OCI-LY7 (cell line): ENCODE measurements at regions not wholly inside any gene's neighbourhood (a gene's known extent, or its start where the extent isn't known, plus 50 kb on each side); places are given as distances from the start of the nearest gene placed in this dataset.

Experiments
- BruUV-seq: library from RNA; stranded (reverse); fragments of 400-500 nt; replicated peaks from 2 replicates; lab custom pipeline; 2021; lab: Mats Ljungman, UMichigan
- CTCF ChIA-PET: fragments of 300-600 bp; sonication (Branson Sonifier 250); formaldehyde crosslinking; loops from one replicate; lab custom pipeline; 2022; ENCODE audit warnings: antibody characterized with exemption; ENCODE audit not compliant: unreplicated experiment; lab: Charles Lee
- POLR2A ChIA-PET: fragments of 300-600 bp; sonication (Branson Sonifier 250); formaldehyde crosslinking; loops from one replicate; lab custom pipeline; 2022; ENCODE audit warnings: antibody characterized with exemption; lab: Charles Lee
- DNase-seq: peaks from one replicate; pipeline ENCODE4 v3.0.0-alpha.2; 2015; ENCODE audit warnings: low spot score
- H2AFZ ChIP-seq: fragments of 200-600 bp; sonication (generic), shearing (Covaris generic); 2 replicates; pipeline ENCODE4 v1.6.1; 2014; ENCODE audit warnings: mild to moderate bottlenecking, antibody characterized with exemption, low read length, moderate library complexity
- H3K27ac ChIP-seq: fragments of 200-600 bp; sonication (generic); 2 replicates; pipeline ENCODE4 v1.5.1; 2014; ENCODE audit warnings: mixed run types, low read depth, mild to moderate bottlenecking, moderate library complexity, low read length, inconsistent platforms; ENCODE audit not compliant: poor library complexity, severe bottlenecking
- H3K36me3 ChIP-seq: fragments of 200-600 bp; sonication (generic); 2 replicates; pipeline ENCODE4 v1.6.1; 2014; ENCODE audit warnings: mild to moderate bottlenecking, antibody characterized with exemption, low read length, moderate library complexity, mixed read lengths; ENCODE audit not compliant: insufficient read depth
- H3K4me1 ChIP-seq: fragments of 200-600 bp; sonication (generic); 2 replicates; pipeline ENCODE4 v1.5.1; 2014; ENCODE audit warnings: mild to moderate bottlenecking, low read length; ENCODE audit not compliant: insufficient read depth, poor library complexity, severe bottlenecking
- H3K4me2 ChIP-seq: fragments of 200-600 bp; sonication (generic); 2 replicates; pipeline ENCODE4 v1.6.1; 2014; ENCODE audit warnings: mild to moderate bottlenecking, low read length
- H3K4me3 ChIP-seq: fragments of 200-600 bp; sonication (generic); 2 replicates; pipeline ENCODE4 v1.5.1; 2014; ENCODE audit warnings: mild to moderate bottlenecking, low read depth, low read length; ENCODE audit not compliant: poor library complexity, severe bottlenecking
- H3K79me2 ChIP-seq: fragments of 200-600 bp; sonication (generic); 2 replicates; pipeline ENCODE4 v1.6.1; 2016; ENCODE audit warnings: low read depth, mild to moderate bottlenecking, low read length, moderate library complexity, mixed read lengths; ENCODE audit not compliant: insufficient read depth
- H3K9me2 ChIP-seq: fragments of 200-600 bp; sonication (generic); 2 replicates; pipeline ENCODE4 v1.6.1; 2016; ENCODE audit warnings: mild to moderate bottlenecking, low read length, mixed read lengths; ENCODE audit not compliant: insufficient read depth
- H3K9me3 ChIP-seq: fragments of 200-600 bp; sonication (generic); 2 replicates; pipeline ENCODE4 v1.6.1; 2014; ENCODE audit warnings: mild to moderate bottlenecking, mixed run types, low read length, mixed read lengths
- H4K20me1 ChIP-seq: fragments of 200-600 bp; sonication (generic); 2 replicates; pipeline ENCODE4 v1.6.1; 2014; ENCODE audit warnings: mild to moderate bottlenecking, antibody characterized with exemption, low read length, moderate library complexity, mixed read lengths; ENCODE audit not compliant: insufficient read depth
- EZH2phosphoT487 ChIP-seq: fragments of 200-600 bp; sonication (generic); IDR thresholded peaks from 2 replicates; pipeline ENCODE4 v1.6.1; 2018; ENCODE audit warnings: low read depth, borderline replicate concordance, mild to moderate bottlenecking, mixed run types, antibody characterized with exemption, low read length, moderate library complexity, mixed read lengths
- intact Hi-C: fragments of 100-400 bp; cut with micrococcal nuclease; formaldehyde crosslinking; loops from one replicate; pipeline ENCODE4 v1.10.0; 2022; ENCODE audit not compliant: unreplicated experiment
- TF ChIP-seq, protein P1 (sequence below): fragments of 200-600 bp; sonication (generic); conservative IDR thresholded peaks from 2 replicates; pipeline ENCODE4 v1.5.1; 2014; ENCODE audit warnings: mild to moderate bottlenecking, antibody characterized with exemption, low read length, moderate library complexity, mixed read lengths

DNA sequence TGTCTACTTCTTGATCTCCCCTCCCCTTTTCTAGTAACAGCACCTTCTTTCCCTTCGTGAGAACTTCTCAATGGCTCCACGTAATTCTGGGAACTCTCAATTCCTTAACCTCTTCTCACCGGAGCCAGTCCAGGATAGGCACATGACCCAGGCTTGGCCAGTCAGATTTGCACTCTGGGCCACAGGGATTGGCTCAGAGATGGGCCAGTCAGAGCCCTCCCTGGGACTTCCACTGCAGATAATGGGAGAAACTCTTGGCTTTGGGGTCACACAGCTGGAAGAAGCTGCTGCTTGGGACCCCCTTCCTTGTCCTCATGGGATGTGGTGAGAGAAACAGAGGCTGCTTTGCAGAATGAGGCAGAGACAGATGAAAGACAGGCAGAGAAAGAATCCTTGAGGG, 302.3 kb downstream of the PTPRU start:
- H3K36me3 ChIP-seq = no peaks in the 10 kb centered on the region
- intact Hi-C loops = no loop called here
- H3K79me2 ChIP-seq = no peaks in the 10 kb centered on the region
- no peaks in the 10 kb centered on the region for H4K20me1 ChIP-seq
- H3K4me1 ChIP-seq = no peaks in the 10 kb centered on the region
- no peak for DNase-seq
- ChIA-PET CTCF (no interaction called here), POLR2A (interaction anchor here (0.6 kb wide), 1 partner anchor 842 kb away, joined by 3 read pairs; no protein-coding TSS in a partner anchor)
- no TSS peak for BruUV-seq
- no peak overlapping the region for H2AFZ ChIP-seq
- no peak overlapping the region for H3K4me2 ChIP-seq
- no peak overlapping the region for H3K27ac ChIP-seq
- no peaks in the 10 kb centered on the region for H3K9me2 ChIP-seq
- no peak overlapping the region for H3K4me3 ChIP-seq
- TF ChIP-seq, protein P1, sequence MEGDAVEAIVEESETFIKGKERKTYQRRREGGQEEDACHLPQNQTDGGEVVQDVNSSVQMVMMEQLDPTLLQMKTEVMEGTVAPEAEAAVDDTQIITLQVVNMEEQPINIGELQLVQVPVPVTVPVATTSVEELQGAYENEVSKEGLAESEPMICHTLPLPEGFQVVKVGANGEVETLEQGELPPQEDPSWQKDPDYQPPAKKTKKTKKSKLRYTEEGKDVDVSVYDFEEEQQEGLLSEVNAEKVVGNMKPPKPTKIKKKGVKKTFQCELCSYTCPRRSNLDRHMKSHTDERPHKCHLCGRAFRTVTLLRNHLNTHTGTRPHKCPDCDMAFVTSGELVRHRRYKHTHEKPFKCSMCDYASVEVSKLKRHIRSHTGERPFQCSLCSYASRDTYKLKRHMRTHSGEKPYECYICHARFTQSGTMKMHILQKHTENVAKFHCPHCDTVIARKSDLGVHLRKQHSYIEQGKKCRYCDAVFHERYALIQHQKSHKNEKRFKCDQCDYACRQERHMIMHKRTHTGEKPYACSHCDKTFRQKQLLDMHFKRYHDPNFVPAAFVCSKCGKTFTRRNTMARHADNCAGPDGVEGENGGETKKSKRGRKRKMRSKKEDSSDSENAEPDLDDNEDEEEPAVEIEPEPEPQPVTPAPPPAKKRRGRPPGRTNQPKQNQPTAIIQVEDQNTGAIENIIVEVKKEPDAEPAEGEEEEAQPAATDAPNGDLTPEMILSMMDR = no peak
- no peak for TF ChIP-seq EZH2phosphoT487
- no peaks in the 10 kb centered on the region for H3K9me3 ChIP-seq

DNA sequence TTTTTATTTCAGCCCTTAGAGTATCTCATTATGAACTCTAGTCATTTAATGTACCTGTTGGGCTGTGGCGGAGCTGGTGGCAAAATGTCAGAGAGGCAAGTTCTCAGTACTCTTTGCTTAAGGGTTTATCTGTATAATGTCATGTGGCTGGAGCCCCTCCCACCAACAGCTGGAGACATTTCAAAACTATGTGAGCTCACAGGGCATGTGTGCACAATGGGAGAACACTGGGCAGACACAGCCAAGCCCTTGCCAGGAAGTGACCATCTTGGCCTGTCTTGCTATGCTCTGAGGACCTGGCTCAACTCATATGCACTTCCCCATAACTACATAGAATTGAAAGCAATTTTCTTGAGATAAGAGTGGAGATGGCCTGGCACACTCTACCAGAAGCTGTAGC, 296.4 kb downstream of the PTPRU start:
- no peaks in the 10 kb centered on the region for H3K36me3 ChIP-seq

DNA sequence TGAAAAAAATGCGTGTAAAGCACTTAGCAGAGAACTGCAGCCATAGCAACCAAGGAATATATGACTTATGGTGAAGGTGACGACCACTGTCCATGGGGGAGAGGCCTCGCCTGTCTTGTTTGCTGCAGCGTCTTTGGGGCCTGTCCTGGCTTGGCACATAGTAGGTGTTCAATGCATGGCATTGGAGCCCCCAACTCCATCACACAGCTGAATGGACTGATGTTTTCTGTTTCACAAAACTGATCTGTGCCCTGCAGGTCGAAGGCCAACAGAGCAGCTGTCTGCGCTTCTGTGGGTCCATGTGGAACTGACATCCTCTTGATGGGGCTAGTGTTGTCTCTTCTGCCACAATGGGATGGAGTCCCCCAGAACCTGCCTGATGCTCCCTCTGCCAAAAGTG, 296.0 kb downstream of the PTPRU start:
- TF ChIP-seq EZH2phosphoT487 = no peak
- TF ChIP-seq, protein P1 = no peak
- intact Hi-C loops = no loop called here
- no TSS peak for BruUV-seq
- Histone ChIP-seq H3K9me3 (peaks cover 12% of the 10 kb centered on the region; the same call in 1 of the 2 replicates), H2AFZ (no peak overlapping the region), H3K79me2 (no peaks in the 10 kb centered on the region), H3K27ac (no peak overlapping the region), H3K4me2 (no peak overlapping the region), H3K36me3 (no peaks in the 10 kb centered on the region), H4K20me1 (no peaks in the 10 kb centered on the region), H3K4me1 (no peaks in the 10 kb centered on the region), H3K4me3 (no peak overlapping the region), H3K9me2 (no peaks in the 10 kb centered on the region)
- no peak for DNase-seq
- ChIA-PET CTCF (no interaction called here), POLR2A (no interaction called here)

More for the DNA sequence above, 296.4 kb downstream of the PTPRU start:
- Histone ChIP-seq H4K20me1 (no peaks in the 10 kb centered on the region), H3K9me2 (no peaks in the 10 kb centered on the region), H3K4me3 (no peak overlapping the region), H3K79me2 (no peaks in the 10 kb centered on the region), H3K27ac (no peak overlapping the region), H2AFZ (no peak overlapping the region), H3K9me3 (peaks cover 12% of the 10 kb centered on the region; the same call in 1 of the 2 replicates), H3K4me1 (no peaks in the 10 kb centered on the region), H3K4me2 (no peak overlapping the region)
- ChIA-PET POLR2A (no interaction called here), CTCF (no interaction called here)
- intact Hi-C loops = no loop called here
- BruUV-seq = no TSS peak
- no peak for DNase-seq
- TF ChIP-seq, protein P1 = no peak
- no peak for TF ChIP-seq EZH2phosphoT487
